Caki2 (cell line): ENCODE measurements at regions not wholly inside any gene's neighbourhood (a gene's known extent, or its start where the extent isn't known, plus 50 kb on each side); places are given as distances from the start of the nearest gene placed in this dataset.
"Not testable (repeated sequence)": the region's sequence is repeated elsewhere in the genome, so short reads cannot be mapped to it uniquely, and the experiment has no call there.

Source experiments
- DNase-seq: peaks from one replicate; pipeline ENCODE4 v3.0.0-alpha.2; 2015; ENCODE audit warnings: low read depth
- in situ Hi-C: cut with HindIII; loops from 2 replicates; pipeline ENCODE4 v1.10.0; 2016; ENCODE audit warnings: low sequenced_read_pairs, low pct_unique_long_range_greater_than_20kb, mixed read lengths

GRCh38 chr4:23979534-23979933, 89.7 kb upstream of the PPARGC1A start:
- no peak for DNase-seq
- in situ Hi-C loops = no loop called here

- in situ Hi-C loops = no loop called here
- no peak for DNase-seq
Measured at GRCh38 chr4:23978002-23978401, 88.2 kb upstream of the PPARGC1A start.

GRCh38 chr4:23976423-23976822, 86.6 kb upstream of the PPARGC1A start:
- no peak for DNase-seq
- in situ Hi-C loops = no loop called here

- in situ Hi-C loops = no loop called here
- DNase-seq = no peak
Measured at GRCh38 chr4:23973308-23973855, 83.5 kb upstream of the PPARGC1A start.

- DNase-seq = no peak
- in situ Hi-C loops = no loop called here
Measured at GRCh38 chr4:23972805-23973204, 83.0 kb upstream of the PPARGC1A start.

GRCh38 chr4:23972187-23972586, 82.3 kb upstream of the PPARGC1A start:
- in situ Hi-C loops = no loop called here
- no peak for DNase-seq

GRCh38 chr4:23970201-23970850, 80.5 kb upstream of the PPARGC1A start:
- in situ Hi-C loops = no loop called here
- DNase-seq = no peak

- no peak for DNase-seq
- in situ Hi-C loops = no loop called here
Measured at GRCh38 chr4:23969635-23970145, 79.8 kb upstream of the PPARGC1A start.

GRCh38 chr4:23967281-23967680, 77.4 kb upstream of the PPARGC1A start:
- in situ Hi-C loops = no loop called here
- DNase-seq = no peak

GRCh38 chr4:23966725-23967124, 76.9 kb upstream of the PPARGC1A start:
- no peak for DNase-seq
- in situ Hi-C loops = no loop called here

GRCh38 chr4:23962462-23962861, 72.6 kb upstream of the PPARGC1A start:
- in situ Hi-C loops = no loop called here

GRCh38 chr4:23961395-23961794, 71.5 kb upstream of the PPARGC1A start:
- in situ Hi-C loops, DNase-seq: not testable (repeated sequence)

More at GRCh38 chr4:23962462-23962861, 72.6 kb upstream of the PPARGC1A start:
- DNase-seq = no peak

- in situ Hi-C loops = no loop called here
- no peak for DNase-seq
Measured at GRCh38 chr4:23959396-23960148, 69.7 kb upstream of the PPARGC1A start.

- DNase-seq = no peak
- in situ Hi-C loops = no loop called here
Measured at GRCh38 chr4:23958749-23959148, 68.9 kb upstream of the PPARGC1A start.

GRCh38 chr4:23957465-23957864, 67.6 kb upstream of the PPARGC1A start:
- in situ Hi-C loops = no loop called here
- DNase-seq = no peak

GRCh38 chr4:23956601-23957364, 66.9 kb upstream of the PPARGC1A start:
- DNase-seq = no peak

GRCh38 chr4:23952258-23952657, 62.4 kb upstream of the PPARGC1A start:
- no peak for DNase-seq
- in situ Hi-C loops = no loop called here

More at GRCh38 chr4:23956601-23957364, 66.9 kb upstream of the PPARGC1A start:
- in situ Hi-C loops = no loop called here

- no peak for DNase-seq
- in situ Hi-C loops = no loop called here
Measured at GRCh38 chr4:23947826-23948225, 58.0 kb upstream of the PPARGC1A start.

- in situ Hi-C loops = no loop called here
- no peak for DNase-seq
Measured at GRCh38 chr4:23946299-23946698, 56.5 kb upstream of the PPARGC1A start.
